ENCODE measurements at regions not wholly inside any gene's neighbourhood (a gene's known extent, or its start where the extent isn't known, plus 50 kb on each side); places are given as distances from the start of the nearest gene placed in this dataset.

- TF ChIP-seq, protein P1, sequence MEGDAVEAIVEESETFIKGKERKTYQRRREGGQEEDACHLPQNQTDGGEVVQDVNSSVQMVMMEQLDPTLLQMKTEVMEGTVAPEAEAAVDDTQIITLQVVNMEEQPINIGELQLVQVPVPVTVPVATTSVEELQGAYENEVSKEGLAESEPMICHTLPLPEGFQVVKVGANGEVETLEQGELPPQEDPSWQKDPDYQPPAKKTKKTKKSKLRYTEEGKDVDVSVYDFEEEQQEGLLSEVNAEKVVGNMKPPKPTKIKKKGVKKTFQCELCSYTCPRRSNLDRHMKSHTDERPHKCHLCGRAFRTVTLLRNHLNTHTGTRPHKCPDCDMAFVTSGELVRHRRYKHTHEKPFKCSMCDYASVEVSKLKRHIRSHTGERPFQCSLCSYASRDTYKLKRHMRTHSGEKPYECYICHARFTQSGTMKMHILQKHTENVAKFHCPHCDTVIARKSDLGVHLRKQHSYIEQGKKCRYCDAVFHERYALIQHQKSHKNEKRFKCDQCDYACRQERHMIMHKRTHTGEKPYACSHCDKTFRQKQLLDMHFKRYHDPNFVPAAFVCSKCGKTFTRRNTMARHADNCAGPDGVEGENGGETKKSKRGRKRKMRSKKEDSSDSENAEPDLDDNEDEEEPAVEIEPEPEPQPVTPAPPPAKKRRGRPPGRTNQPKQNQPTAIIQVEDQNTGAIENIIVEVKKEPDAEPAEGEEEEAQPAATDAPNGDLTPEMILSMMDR (IDR thresholded peaks at IDR 0.05) = no peak
- no peak for TF ChIP-seq POLR2A (IDR thresholded peaks at IDR 0.05)
Observed at GRCh38 chr5:174159327-174160114, 114.0 kb downstream of the NSG2 start.
